Astrocyte of the cerebellum (primary cell): ENCODE measurements at regions not wholly inside any gene's neighbourhood (a gene's known extent, or its start where the extent isn't known, plus 50 kb on each side); places are given as distances from the start of the nearest gene placed in this dataset.

Experiments
- DNase-seq: peaks from one replicate; pipeline ENCODE4 v3.0.0-alpha.2; 2011; ENCODE audit warnings: low read depth
- H3K4me3 ChIP-seq: 2 replicates; pipeline ENCODE4 v1.5.1; 2011; ENCODE audit warnings: mild to moderate bottlenecking, low read depth, low read length, moderate library complexity
- CTCF ChIP-seq: IDR thresholded peaks from 2 replicates; pipeline ENCODE4 v1.5.1; 2012; ENCODE audit warnings: low read length, low read depth, moderate library complexity, mild to moderate bottlenecking; ENCODE audit errors: missing control alignments
- in situ Hi-C: cut with HindIII; loops from 2 replicates; pipeline ENCODE4 v1.10.0; 2017; ENCODE audit warnings: low sequenced_read_pairs

- DNase-seq = no peak
- TF ChIP-seq CTCF = no peak
- in situ Hi-C loops = no loop called here
- H3K4me3 ChIP-seq = no peak overlapping the region
These were observed 590.9 kb downstream of the AJAP1 start for GRCh38 chr1:5245348-5245747.

GRCh38 chr1:5244631-5245285, 590.3 kb downstream of the AJAP1 start:
- no peak overlapping the region for H3K4me3 ChIP-seq
- no peak for TF ChIP-seq CTCF
- in situ Hi-C loops = no loop called here
- no peak for DNase-seq

DNA sequence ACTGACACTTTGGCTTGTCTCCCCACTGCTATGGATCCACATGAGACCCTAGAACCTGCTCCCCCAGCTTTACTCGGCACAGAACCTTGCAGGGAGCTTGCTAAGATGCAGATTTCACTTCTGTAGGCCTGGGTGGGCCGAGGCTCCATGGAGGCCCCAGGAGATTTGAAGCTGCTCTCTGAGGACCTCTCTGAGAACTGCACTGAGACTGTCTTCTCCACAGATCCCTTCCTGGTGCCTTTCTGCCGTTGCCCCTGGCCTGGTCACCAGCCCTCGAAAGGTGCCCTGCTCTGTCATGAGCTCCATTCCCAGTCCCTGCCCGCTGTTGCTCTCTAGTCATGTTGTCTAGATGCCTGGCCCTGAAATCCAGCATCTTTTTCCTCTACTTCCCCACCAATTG, 588.4 kb downstream of the AJAP1 start:
- in situ Hi-C loops = no loop called here
- TF ChIP-seq CTCF = no peak
- no peak overlapping the region for H3K4me3 ChIP-seq
- no peak for DNase-seq

DNA sequence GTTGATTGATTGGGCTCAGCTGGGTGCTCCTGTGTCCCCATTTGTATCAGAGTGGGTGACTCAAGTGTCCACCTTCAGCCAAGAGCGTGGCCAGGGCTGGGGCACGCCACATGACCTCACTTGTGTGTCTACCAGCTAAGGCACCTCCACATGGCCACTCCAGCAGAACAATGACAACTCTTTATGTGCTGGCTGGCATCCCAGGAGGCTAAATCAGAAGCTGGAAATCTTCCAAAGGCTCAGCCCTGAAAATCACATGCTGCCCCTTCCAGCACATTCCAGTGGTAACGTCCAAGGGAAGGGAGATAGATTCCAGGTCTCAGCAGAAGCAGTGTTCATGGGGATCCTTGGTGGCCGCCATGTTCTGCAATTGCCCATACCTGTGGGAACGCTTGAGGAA, 585.5 kb downstream of the AJAP1 start:
- TF ChIP-seq CTCF = no peak
- no peak for DNase-seq
- H3K4me3 ChIP-seq = no peak overlapping the region
- in situ Hi-C loops = no loop called here

- no peak for DNase-seq
- in situ Hi-C loops = no loop called here
- H3K4me3 ChIP-seq = no peak overlapping the region
- no peak for TF ChIP-seq CTCF
These were observed 584.1 kb downstream of the AJAP1 start for GRCh38 chr1:5238351-5239130.

- no peak for TF ChIP-seq CTCF
- in situ Hi-C loops = no loop called here
- no peak overlapping the region for H3K4me3 ChIP-seq
- no peak for DNase-seq
These were observed 581.0 kb downstream of the AJAP1 start for GRCh38 chr1:5235355-5235899.
